Endodermal cell (in vitro differentiated cells): ENCODE measurements at regions not wholly inside any gene's neighbourhood (a gene's known extent, or its start where the extent isn't known, plus 50 kb on each side); places are given as distances from the start of the nearest gene placed in this dataset.

Experiments
- DNase-seq: peaks from one replicate; pipeline ENCODE4 v3.0.0-alpha.2; 2017
- H3K27ac ChIP-seq: 2 replicates; pipeline ENCODE4 v1.5.1; 2013; ENCODE audit warnings: mild to moderate bottlenecking, low read depth, low read length, moderate library complexity
- H3K27me3 ChIP-seq: 2 replicates; pipeline ENCODE4 v1.6.1; 2013; ENCODE audit warnings: mild to moderate bottlenecking, low read length, moderate library complexity; ENCODE audit not compliant: insufficient read depth, control insufficient read depth, poor library complexity, severe bottlenecking
- H3K36me3 ChIP-seq: 2 replicates; pipeline ENCODE4 v1.7.0; 2013; ENCODE audit warnings: mild to moderate bottlenecking, low read length, moderate library complexity; ENCODE audit not compliant: control insufficient read depth, insufficient read depth
- H3K4me1 ChIP-seq: one replicate; pipeline ENCODE4 v1.7.0; 2013; ENCODE audit warnings: low read length; ENCODE audit not compliant: control insufficient read depth, insufficient read depth
- H3K4me3 ChIP-seq: 2 replicates; pipeline ENCODE4 v1.5.1; 2013; ENCODE audit warnings: mild to moderate bottlenecking, low read length, moderate library complexity
- H3K9ac ChIP-seq: 2 replicates; pipeline ENCODE4 v1.6.1; 2013; ENCODE audit warnings: mild to moderate bottlenecking, low read length, moderate library complexity; ENCODE audit not compliant: poor library complexity, severe bottlenecking; ENCODE audit errors: extremely low read depth
- H3K9me3 ChIP-seq: 2 replicates; pipeline ENCODE4 v1.6.1; 2013; ENCODE audit warnings: mild to moderate bottlenecking, low read length, moderate library complexity; ENCODE audit not compliant: control insufficient read depth
- H3K27ac Mint-ChIP-seq: 2 replicates; pipeline ENCODE4 v1.8.0; 2020; ENCODE audit warnings: mixed read lengths
- H3K27me3 Mint-ChIP-seq: 2 replicates; pipeline ENCODE4 v1.8.0; 2021; ENCODE audit warnings: mild to moderate bottlenecking, mixed read lengths; ENCODE audit not compliant: insufficient read depth
- H3K36me3 Mint-ChIP-seq: 2 replicates; pipeline ENCODE4 v1.8.0; 2020; ENCODE audit warnings: low read depth, mixed read lengths
- H3K4me1 Mint-ChIP-seq: 2 replicates; pipeline ENCODE4 v1.8.0; 2020; ENCODE audit warnings: mixed read lengths
- H3K4me3 Mint-ChIP-seq: 2 replicates; pipeline ENCODE4 v1.8.0; 2020; ENCODE audit warnings: mild to moderate bottlenecking, moderate library complexity, mixed read lengths
- H3K9me3 Mint-ChIP-seq: 2 replicates; pipeline ENCODE4 v1.8.0; 2020; ENCODE audit warnings: mild to moderate bottlenecking, mixed read lengths
- CTCF ChIP-seq: fragments of 200-600 bp; sonication (generic); conservative IDR thresholded peaks from 2 replicates; pipeline ENCODE4 v1.5.0; 2021; ENCODE audit warnings: antibody characterized with exemption, mild to moderate bottlenecking
- WGBS, 2 experiments: methylation state at CpG; one replicate each; pipeline versions ENCODE4 v1.1.5 to v1.1.7; 2013; ENCODE audit warnings: missing lambda C conversion rate in 2 of 2, mixed read lengths in 1 of 2; ENCODE audit not compliant: insufficient coverage in 1 of 2, insufficient read length in 1 of 2; 5-methylcytosine and 5-hydroxymethylcytosine counted together

GRCh38 chr18:10085876-10086275 is 172.1 kb downstream of the VAPA start:
- H3K4me1 ChIP-seq = peaks cover 19% of the 10 kb centered on the region
- DNase-seq = no peak
- Mint-ChIP-seq H3K4me3 (no peak overlapping the region), H3K4me1 (peaks cover 27% of the 10 kb centered on the region), H3K27me3 (peaks cover 4% of the 10 kb centered on the region), H3K36me3 (peaks cover 7% of the 10 kb centered on the region), H3K9me3 (peaks cover 38% of the 10 kb centered on the region), H3K27ac (no peak overlapping the region)
- H3K9ac ChIP-seq = no peak overlapping the region
- no peak overlapping the region for H3K4me3 ChIP-seq
- H3K9me3 ChIP-seq = peaks cover 46% of the 10 kb centered on the region
- no peaks in the 10 kb centered on the region for H3K36me3 ChIP-seq
- H3K27me3 ChIP-seq = no peaks in the 10 kb centered on the region
- WGBS, 2 experiments = 95 to 100% methylated on average over 1 to 3 of the region's 3 CpGs
- no peak for TF ChIP-seq CTCF
- peak overlapping the region; percentile 33 for H3K27ac ChIP-seq

- no peak overlapping the region for H3K9ac ChIP-seq
- H3K27ac Mint-ChIP-seq = no peak overlapping the region
- H3K27me3 Mint-ChIP-seq = peaks cover 4% of the 10 kb centered on the region
- H3K36me3 Mint-ChIP-seq = peaks cover 7% of the 10 kb centered on the region
- H3K36me3 ChIP-seq = no peaks in the 10 kb centered on the region
- 41 to 68% methylated on average over 10 to 13 of the region's 13 CpGs for WGBS, 2 experiments
- H3K4me3 ChIP-seq = no peak overlapping the region
- peaks cover 27% of the 10 kb centered on the region for H3K4me1 Mint-ChIP-seq
- peak; percentile 20 for TF ChIP-seq CTCF
- H3K27ac ChIP-seq = peak overlapping the region; percentile 33
- H3K27me3 ChIP-seq = no peaks in the 10 kb centered on the region
- peak; percentile 79 for DNase-seq
- peaks cover 19% of the 10 kb centered on the region for H3K4me1 ChIP-seq
- H3K9me3 ChIP-seq = peaks cover 40% of the 10 kb centered on the region
- H3K4me3 Mint-ChIP-seq = no peak overlapping the region
- peaks cover 33% of the 10 kb centered on the region for H3K9me3 Mint-ChIP-seq
Observed at GRCh38 chr18:10086458-10087210, 172.8 kb downstream of the VAPA start.

GRCh38 chr18:10088734-10089133 is 174.9 kb downstream of the VAPA start:
- Mint-ChIP-seq H3K36me3 (no peaks in the 10 kb centered on the region), H3K4me1 (peaks cover 27% of the 10 kb centered on the region), H3K27me3 (peaks cover 2% of the 10 kb centered on the region), H3K4me3 (no peak overlapping the region), H3K9me3 (peaks cover 14% of the 10 kb centered on the region), H3K27ac (no peak overlapping the region)
- no peaks in the 10 kb centered on the region for H3K27me3 ChIP-seq
- H3K27ac ChIP-seq = no peak overlapping the region
- peaks cover 19% of the 10 kb centered on the region for H3K4me1 ChIP-seq
- H3K9me3 ChIP-seq = peaks cover 20% of the 10 kb centered on the region
- H3K36me3 ChIP-seq = no peaks in the 10 kb centered on the region
- no peak overlapping the region for H3K4me3 ChIP-seq
- DNase-seq = no peak
- H3K9ac ChIP-seq = no peak overlapping the region
- no peak for TF ChIP-seq CTCF
- 96 to 100% methylated on average over 3 of the region's 3 CpGs for WGBS, 2 experiments
